ENCODE measurements at regions not wholly inside any gene's neighbourhood (a gene's known extent, or its start where the extent isn't known, plus 50 kb on each side); places are given as distances from the start of the nearest gene placed in this dataset.

GRCh38 chr15:36332301-36332700 is 247.1 kb upstream of the CDIN1 start:
- TF ChIP-seq CTCF (conservative IDR thresholded peaks at IDR 0.05): no peak
- no peak overlapping the region for H3K27ac ChIP-seq

- no peak overlapping the region for H3K27ac ChIP-seq
- no peak for TF ChIP-seq CTCF (conservative IDR thresholded peaks at IDR 0.05)
Measured at GRCh38 chr15:36332896-36333295, 246.5 kb upstream of the CDIN1 start.

- TF ChIP-seq CTCF (conservative IDR thresholded peaks at IDR 0.05): no peak
- no peak overlapping the region for H3K27ac ChIP-seq
Measured at GRCh38 chr15:36334059-36334458, 245.4 kb upstream of the CDIN1 start.

- no peak for TF ChIP-seq CTCF (conservative IDR thresholded peaks at IDR 0.05)
- no peak overlapping the region for H3K27ac ChIP-seq
Measured at GRCh38 chr15:36335224-36335623, 244.2 kb upstream of the CDIN1 start.

GRCh38 chr15:36335659-36336058 is 243.8 kb upstream of the CDIN1 start:
- TF ChIP-seq CTCF (conservative IDR thresholded peaks at IDR 0.05): no peak
- no peak overlapping the region for H3K27ac ChIP-seq

GRCh38 chr15:36344887-36345286 is 234.5 kb upstream of the CDIN1 start:
- TF ChIP-seq CTCF (conservative IDR thresholded peaks at IDR 0.05): no peak
- no peak overlapping the region for H3K27ac ChIP-seq

GRCh38 chr15:36347272-36347858 is 232.1 kb upstream of the CDIN1 start:
- TF ChIP-seq CTCF (conservative IDR thresholded peaks at IDR 0.05): no peak
- no peak overlapping the region for H3K27ac ChIP-seq
